Stimulated activated CD4-positive, alpha-beta T cell treated with anti-CD3 and anti-CD28 coated beads, TNF-alpha, amount 100 ng/mL, for 1 hour (primary cell): ENCODE measurements at regions not wholly inside any gene's neighbourhood (a gene's known extent, or its start where the extent isn't known, plus 50 kb on each side); places are given as distances from the start of the nearest gene placed in this dataset.
"Not testable (repeated sequence)": the region's sequence is repeated elsewhere in the genome, so short reads cannot be mapped to it uniquely, and the experiment has no call there.

Experiments
- DNase-seq, 3 donors: peaks; one replicate each; pipeline ENCODE4 v3.0.0-alpha.2; 2020; ENCODE audit warnings: low read depth in 3 of 3, low spot score in 1 of 3

DNA sequence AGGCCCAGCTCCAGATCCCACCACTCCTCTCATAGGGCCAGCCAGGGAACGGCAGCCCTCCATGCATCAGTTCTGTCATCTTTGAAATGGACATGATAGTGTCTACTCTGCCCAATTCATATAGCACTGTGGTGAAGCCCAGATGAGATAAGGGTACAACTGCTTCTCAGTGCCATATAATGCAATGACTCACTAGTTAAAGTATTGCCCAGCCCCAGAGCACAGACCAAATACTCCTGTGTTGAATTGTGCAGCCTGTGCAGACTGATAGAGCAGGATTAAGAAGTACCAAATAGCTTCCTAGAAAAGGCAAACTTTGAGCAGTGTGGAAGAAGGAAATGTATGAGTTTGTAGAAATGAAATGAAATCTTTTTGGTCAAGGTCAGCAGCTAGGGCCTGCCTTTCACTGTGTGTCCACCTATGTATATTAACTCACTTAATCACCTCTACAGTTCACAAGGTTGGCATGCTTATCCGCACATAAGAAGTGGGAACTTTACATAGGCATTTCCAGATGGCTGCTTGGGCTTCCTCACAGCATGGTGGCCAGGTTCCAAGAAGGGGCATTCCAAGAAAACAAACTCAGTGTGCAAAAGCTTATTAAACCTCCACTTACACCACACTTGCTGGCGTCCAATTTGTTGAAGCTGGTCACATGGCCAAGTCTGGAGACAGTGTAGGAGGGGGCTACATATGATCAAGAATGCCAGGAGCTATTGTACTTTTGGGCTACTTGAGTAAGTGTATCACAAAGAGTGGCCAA lies 102.8 kb upstream of the COPS8 start:
- DNase-seq = no peak

DNA sequence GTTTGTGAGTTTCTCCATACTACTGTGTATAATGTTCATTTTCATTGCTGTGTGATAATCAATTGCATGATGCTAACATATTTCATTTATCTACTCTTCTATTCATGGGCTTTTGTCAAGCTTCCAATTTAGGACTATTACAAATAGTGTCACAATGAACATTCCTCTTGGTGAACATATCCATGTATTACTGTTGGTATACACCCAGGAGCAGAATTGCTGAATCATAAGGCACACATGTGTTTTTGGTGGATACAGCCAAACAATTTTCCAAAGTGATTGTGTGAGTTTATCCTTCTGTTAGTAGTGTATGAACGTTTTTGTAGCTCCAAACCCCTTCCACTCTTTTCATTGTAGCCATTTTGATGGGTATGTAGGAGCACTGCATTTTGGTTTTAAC lies 101.6 kb upstream of the COPS8 start:
- no peak for DNase-seq

DNA sequence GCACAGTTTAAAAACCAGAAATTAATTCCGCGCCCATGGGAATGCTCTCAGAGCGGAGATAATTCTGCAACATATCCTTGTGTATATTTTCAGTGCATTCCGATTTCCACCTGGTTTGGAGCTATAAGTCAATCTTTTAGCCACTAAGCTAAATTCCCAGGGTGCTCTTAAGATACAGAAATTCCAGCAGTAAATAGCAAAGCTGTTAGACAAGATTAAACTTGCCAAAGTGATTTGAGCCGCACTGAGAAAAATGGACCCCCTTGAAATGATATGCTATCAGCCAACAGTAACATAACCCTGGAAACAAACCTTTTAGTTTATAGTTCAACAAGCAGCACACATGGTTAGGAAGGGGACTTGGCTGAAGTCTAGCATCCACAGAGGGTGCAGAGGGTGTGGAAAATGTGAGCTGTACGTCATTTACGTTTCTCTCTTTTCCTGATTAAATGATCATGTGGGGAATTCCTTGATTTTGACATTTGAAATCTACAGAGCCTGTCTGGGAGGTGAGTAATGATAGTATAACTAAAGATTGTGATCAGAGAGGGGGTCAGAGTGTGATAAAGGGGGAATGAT lies 99.8 kb upstream of the COPS8 start:
- no peak for DNase-seq

DNA sequence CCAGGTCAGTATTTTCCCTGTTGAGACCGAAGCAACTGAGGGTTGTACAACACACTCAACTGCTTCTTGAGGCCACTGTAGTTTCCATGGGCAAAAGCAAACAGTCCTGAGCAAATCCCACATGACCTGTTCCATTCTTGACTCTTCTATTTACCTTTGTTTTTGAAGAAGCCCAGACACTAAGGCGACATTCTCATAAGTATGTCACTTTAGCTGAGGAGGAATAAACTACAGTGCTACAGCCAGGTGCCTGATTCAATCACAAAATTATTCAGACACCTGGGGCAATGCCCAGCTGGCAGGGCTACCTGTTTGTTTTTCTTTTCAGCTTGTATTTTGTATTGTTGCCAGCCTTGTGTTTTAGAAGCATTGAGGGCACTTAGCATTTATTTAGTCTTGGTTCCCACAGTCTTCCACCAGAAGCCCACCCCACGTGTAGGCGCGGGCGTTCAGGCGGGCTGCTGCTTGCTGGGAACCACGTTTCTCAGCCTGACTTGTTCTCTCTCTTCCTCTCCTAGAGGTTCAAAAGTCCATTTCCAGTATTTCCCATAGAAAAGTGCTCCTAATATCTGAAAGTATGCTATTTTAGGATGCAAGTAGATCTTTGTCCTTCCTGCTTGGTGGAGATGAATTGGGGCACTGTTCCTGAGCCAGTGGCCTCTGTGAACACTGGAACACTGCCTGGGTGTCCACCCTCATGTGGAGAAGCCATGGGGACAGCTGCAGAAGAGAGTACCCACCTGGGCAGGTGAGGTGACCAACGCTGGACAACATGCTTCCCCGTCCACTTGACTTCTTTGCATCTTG lies 99.0 kb upstream of the COPS8 start:
- no peak for DNase-seq

DNA sequence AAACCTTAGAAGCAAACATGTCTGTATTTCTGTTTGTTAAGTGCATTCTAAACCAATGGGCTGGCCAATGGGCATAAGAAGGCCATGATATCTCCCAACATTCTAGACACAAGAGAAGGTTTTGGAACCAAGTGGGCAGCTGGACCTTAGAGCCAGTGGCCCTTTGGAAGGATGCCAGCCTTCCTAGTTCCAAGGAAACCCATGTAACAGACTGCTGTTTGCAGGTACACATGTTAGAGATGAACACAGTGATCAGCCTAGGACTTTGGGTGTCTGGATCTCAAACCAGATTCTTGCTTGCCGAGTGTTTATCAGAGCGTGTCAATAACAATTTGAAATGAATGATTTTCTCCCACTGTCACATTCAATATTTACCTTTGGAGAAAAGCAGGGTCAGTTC lies 97.5 kb upstream of the COPS8 start:
- no peak for DNase-seq

DNA sequence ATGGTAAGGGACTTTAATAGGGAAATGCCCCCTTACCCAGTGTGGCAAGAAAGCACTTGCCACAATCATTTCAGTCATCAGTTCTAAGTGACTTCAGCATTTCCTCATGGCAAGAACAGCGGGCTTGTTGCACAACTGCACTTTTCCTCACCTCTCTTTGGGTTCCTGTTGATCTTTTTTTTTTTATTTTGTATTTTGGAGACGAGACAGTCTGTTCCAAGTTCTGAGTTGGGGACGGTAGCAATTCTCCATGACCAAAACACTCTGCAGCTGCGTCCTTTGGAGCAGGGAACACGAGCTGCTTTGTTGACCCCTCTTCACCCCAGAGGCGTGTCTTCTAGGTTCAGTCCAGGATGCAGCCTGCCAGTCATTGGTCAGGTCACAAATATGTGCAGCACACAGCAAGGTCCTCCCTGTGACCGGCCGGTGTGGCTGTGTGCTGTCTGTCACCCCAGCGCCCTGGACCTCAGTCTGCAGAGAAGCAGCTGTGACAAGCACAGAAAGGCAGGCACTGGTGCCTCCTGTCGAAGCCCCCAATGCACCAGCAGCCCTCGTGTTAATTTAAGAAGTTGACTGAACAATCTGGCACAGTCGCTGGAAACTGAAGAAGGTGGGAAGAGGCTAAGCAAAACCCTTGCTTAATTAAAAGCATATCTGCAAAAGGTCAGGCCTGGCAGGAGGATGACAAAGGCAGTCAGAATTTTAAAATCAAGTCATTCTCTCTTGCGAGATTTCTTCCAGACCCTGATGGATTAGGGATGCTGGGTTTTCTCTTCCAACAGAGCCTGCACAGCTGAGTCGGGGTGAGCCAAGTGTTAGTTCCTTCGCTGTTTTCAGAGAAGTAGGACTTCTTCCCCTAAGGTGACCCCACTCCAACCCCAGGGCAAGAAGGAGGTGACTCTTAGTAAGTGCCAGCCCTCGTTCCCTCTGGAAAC lies 96.7 kb upstream of the COPS8 start:
- DNase-seq = no peak

DNA sequence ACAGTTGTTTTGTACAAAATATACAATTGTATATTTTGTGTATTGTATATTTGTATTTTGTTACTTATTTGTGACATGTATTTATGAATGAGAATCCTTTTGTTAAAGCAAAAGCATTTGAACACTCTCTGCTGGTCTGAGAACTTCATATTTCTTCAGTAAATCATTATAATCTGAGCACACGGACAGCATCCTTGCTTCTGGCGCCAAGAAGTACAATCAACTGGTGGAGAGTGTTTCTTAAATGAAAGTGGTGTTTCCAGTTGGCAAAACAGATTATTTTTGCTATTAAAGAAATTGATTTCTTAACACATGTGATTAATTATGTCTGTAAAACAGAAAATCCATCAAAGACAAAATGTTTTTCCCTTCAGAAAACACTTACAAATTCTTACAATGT lies 95.1 kb upstream of the COPS8 start:
- DNase-seq = no peak

DNA sequence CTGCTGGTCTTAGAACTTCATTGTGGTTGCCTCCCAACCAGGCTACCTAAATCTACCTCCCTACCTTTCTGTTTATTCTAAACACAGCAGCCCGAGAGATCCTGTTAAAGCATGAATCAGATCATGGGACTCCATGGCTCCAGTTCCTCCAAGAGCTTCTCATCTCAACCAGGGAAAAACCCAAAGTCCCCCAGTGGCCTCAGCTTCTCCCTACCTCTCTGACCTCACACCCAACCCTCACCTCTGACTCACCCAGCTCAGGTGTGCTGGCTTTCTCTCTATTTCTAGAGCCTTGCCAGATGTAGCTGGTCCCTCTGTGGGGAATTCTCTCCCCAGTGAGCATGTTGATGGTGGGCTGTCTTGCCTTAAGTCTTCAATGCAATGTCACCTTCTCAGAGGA lies 93.8 kb upstream of the COPS8 start:
- no peak for DNase-seq

DNA sequence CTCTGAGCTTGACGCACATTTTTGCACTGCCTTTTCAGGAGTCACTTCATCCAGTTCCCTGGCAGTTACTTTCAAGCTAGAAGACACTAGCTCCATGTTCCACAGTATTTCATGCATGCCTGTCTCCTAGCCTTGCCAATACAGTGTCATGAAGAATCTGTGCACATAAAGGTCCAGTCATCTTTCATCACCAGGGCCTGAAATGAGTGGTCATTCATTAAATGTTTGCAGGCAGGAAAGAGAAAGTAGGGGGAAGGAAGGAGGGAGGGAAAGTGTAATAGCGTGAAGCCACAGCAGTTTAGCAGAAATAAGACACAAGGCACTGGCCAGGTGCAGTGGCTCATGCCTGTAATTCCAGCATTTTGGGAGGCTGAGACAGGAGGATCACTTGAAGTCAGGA lies 92.4 kb upstream of the COPS8 start:
- no peak for DNase-seq

DNA sequence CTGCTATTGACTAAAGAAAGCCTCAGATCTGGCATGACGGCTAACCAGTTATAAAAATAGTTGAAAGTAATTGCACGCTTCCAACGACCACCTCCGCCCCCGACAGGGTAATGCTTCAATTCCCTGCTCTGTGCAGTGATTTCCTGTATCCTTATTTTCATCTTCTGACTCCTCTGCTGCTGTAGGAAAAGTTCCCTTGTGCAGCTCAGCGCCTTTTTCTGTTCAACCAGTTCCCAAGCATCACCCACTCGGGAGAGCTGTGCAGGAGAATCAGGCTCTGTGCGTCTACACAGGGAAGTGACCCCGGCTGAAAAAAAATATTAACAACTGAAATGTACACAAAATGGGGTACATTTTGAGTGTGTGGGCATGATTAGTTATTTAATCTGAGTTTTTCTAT lies 91.3 kb upstream of the COPS8 start:
- no peak for DNase-seq

DNA sequence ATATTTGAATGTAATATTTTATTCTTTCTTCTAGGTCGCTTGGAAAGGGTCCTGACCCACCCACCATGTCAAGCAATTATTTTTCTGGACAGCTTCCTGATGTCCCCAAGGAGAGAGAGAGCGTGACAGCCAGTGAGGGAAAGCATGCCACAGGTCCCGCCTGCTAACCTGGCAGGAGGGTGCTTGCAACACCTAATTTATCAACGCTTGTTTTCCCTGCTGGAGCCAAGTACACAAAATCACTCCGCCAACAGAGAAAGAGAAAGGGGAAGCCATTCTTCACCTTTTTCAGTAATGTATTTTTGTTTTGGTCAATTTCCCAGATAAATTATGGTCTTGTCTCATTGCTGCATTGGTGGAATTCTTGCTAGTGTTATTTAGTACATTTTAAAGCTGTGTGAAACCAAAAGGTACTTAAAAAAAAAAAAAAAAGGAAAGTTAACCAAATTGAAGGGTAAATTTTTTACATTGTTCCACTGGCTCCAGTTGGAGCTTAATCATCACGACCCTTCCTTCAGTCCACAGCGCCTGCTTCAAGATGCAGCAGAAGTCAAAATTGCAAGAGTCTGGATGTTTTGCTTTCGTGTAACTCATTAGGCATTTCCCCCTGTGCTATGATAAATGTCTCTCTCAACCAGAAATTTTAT lies 88.5 kb upstream of the COPS8 start:
- no peak for DNase-seq

DNA sequence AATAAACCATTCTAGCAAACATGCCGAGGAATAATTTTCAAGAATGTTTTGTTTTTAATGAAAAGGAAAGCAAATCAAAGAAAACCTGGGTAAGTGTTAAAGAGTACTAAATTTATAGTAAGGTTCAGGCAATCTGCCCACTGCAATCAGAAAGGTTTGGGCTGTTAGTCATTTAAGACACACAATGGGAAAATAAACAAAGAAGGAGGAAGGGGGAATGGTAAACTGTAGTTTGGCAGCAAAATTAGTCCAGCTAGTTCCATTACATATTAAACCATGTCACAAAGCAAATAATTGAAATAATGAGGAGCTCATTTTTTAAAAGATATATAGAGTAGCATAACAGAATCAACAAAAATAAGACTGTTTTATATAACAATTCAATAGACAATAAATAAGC lies 87.5 kb upstream of the COPS8 start:
- DNase-seq = no peak

DNA sequence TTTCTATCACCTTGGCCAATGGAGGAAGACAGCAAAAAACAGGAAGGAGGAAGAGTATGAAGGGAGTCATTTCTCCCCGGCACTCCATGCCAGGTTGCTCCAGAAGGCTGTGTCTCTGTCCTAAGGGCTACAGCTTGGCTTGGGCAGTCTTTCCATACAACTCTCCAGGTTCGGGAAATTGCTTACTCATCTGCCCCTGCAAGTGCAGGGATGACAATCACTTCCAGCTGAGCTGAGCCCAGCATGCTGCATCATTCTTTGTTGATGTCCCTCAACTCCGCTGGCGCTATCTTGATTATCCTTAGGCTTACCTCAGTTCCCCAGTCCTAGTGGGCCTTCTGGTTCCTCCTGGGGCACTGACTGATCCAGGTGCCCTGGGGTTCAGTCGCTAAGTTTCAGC lies 86.9 kb upstream of the COPS8 start:
- no peak for DNase-seq

DNA sequence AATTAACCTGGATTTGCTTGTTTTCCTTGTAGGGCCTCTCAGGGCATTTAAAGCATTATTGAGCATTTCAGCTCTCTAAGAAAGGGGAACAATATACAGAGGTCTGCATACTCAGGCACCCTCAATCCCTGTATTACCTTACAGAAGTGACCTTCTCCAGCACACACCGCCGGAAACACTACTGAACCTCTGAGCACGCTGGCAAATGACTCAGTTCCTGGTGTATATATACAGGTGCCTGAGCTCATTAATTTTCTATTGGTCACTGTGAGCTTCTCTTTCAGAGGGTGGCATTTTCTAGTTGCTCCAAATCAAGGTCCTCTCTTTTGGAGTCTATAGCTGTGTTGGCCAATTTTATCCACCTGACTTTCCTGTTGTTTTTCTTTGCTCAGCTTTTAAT lies 85.2 kb upstream of the COPS8 start:
- DNase-seq = no peak

DNA sequence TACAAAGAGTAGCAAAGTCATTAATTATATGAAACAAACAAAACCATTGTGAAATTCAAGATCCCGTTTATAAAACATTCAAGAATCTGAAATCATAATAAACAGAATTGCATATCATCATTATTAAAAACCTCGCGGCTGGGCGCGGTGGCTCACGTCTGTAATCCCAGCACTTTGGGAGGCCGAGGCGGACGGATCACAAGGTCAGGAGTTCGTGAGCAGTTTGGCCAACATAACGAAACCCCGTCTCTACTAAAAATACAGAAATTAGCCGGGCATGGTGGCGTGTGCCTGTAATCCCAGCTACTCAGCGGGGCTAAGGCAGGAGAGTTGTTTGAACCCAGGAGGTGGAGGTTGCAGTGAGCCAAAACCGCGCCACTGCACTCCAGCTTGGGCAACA lies 80.3 kb upstream of the COPS8 start:
- DNase-seq = not testable (repeated sequence)

DNA sequence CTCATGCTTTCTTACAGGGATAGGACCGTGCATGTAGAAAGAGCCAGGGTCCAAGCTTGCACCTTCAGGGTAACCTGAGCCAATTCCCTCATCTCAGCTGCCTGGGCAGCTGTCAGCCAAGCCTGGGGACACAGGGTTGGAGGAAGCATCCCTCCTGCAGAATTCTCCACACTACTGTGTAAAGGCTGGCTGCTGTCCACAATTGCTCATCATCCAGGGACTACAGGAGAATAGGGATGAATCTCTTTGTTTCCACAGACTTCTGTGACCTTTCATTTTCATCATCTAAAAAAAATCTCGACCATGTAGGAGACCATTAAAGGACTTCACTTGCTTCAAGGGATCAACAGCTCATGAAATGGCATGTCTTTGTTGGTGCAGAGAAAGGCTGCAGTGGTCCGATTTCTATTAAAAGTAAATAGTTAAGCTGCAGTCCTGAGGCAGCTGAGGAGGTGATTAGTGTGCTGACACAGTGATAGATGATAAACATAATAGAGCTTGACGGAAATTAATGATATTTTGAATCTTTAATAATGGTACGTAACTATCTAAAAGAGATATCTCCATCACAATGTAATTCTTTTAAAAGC lies 74.4 kb upstream of the COPS8 start:
- DNase-seq = no peak

DNA sequence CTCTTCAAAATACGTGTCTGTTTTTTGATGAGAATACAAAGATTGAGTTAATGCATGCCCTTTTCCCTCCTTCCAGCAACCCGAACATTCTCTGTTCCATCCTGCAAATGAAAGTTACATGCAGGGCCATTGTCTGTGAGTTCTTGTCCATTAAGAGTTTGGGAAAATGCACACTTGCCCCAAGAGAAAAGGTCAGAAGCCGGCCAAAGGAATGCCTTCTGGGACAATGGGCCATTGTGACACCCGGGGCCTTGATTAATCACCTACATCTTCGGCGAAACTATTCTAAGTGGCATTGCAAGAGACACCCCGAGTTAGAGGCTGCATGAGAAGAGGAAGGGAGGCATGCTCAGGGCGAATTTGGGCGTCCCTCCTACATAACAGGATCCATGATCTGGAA lies 73.7 kb upstream of the COPS8 start:
- no peak for DNase-seq

DNA sequence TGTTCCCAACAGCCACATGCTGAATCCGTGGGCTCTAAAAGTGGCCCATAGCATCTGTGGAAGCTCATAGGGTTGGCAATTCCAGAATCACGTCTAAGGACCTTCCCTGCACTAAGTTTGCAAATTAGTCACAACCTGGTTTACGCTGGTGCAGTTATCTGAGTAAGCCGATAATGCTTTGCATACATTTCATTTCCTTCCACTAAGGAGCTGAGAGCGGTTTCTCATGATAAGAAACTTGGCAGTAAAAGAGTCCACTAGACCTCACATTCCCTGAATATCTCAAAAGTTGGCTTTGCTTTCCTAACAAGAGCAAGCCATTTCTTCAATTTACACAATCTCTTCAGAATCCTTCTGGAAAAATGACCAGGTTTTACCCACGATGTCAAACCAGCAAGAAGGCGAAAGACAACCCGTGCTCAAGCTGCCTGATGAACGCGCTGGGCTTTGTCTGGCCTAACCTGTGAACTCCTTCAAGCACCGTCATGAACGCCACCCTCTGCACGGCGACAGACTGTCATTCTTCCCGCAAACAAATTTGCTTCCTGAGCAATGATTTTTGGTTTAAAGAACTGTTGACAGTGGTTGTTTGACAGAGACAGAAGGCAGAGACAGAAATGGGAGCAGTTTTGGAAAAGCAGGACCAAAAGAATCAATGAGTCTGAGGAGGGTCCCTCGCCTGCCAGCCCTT lies 73.0 kb upstream of the COPS8 start:
- no peak for DNase-seq

DNA sequence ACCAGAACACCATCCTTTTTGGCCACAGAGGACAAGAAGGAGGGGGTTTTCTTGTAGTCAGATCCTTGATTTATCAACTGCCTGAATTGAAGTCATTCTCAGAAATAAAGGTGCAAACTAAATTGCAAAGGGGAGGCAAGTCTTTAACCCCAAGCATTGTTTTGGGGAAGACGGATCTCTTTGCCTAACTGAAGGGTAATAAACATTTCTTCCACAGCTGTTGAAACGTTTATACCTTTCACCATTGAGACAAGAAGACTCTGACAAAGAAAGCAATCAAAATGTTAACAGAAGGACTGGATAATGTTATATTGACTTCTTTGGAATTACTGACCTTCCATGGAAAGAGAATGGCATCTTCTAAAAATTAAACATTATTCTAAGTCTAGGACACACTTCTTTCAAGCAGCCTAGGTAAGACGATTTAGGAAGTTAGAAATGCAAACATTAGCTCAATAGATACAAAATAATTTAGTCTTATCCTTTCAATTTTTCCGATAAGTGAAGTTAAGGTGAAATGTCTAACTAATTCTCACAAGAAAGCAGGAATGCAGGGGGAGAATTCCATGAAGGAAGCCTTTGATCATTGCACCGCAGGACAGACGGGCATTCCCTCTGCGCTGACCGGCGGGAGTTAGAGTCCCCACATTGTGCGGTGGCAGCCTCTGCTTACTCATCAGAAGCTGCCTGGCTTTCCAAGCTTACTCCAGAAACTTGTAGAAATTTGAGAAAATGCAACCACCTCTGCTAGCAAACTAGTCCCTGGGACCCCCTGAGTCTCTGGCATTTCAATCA lies 69.4 kb upstream of the COPS8 start:
- no peak for DNase-seq
